HG02623 (cell line): ENCODE measurements at regions not wholly inside any gene's neighbourhood (a gene's known extent, or its start where the extent isn't known, plus 50 kb on each side); places are given as distances from the start of the nearest gene placed in this dataset.
"Not testable (repeated sequence)": the region's sequence is repeated elsewhere in the genome, so short reads cannot be mapped to it uniquely, and the experiment has no call there.

Experiments
- ATAC-seq: cut with Tn5 transposase; IDR thresholded peaks from one replicate; pipeline ENCODE4 v1.9.1; 2021; ENCODE audit warnings: moderate library complexity; ENCODE audit not compliant: unreplicated experiment

- no peak for ATAC-seq
These were observed 190.3 kb upstream of the TAB2 start for GRCh38 chr6:149127212-149127611.

GRCh38 chr6:149128489-149129145 lies 188.9 kb upstream of the TAB2 start:
- ATAC-seq: no peak

GRCh38 chr6:149129371-149130077 lies 188.0 kb upstream of the TAB2 start:
- no peak for ATAC-seq

GRCh38 chr6:149130090-149130489 lies 187.4 kb upstream of the TAB2 start:
- ATAC-seq: no peak

GRCh38 chr6:149130508-149130907 lies 187.0 kb upstream of the TAB2 start:
- ATAC-seq: no peak

GRCh38 chr6:149131891-149132290 lies 185.6 kb upstream of the TAB2 start:
- no peak for ATAC-seq

GRCh38 chr6:149132336-149132735 lies 185.2 kb upstream of the TAB2 start:
- no peak for ATAC-seq

- ATAC-seq: no peak
These were observed 183.0 kb upstream of the TAB2 start for GRCh38 chr6:149134511-149134933.

GRCh38 chr6:149135809-149136208 lies 181.7 kb upstream of the TAB2 start:
- no peak for ATAC-seq

GRCh38 chr6:149136273-149136912 lies 181.1 kb upstream of the TAB2 start:
- ATAC-seq: no peak

- no peak for ATAC-seq
These were observed 180.6 kb upstream of the TAB2 start for GRCh38 chr6:149136913-149137286.

- ATAC-seq: no peak
These were observed 179.9 kb upstream of the TAB2 start for GRCh38 chr6:149137594-149137993.

- ATAC-seq: no peak
These were observed 179.4 kb upstream of the TAB2 start for GRCh38 chr6:149138089-149138488.

GRCh38 chr6:149138699-149139294 lies 178.7 kb upstream of the TAB2 start:
- ATAC-seq: no peak

- ATAC-seq: no peak
These were observed 177.8 kb upstream of the TAB2 start for GRCh38 chr6:149139782-149140136.

- ATAC-seq: peak; percentile 62
These were observed 177.2 kb upstream of the TAB2 start for GRCh38 chr6:149140137-149140909.

GRCh38 chr6:149140910-149141290 lies 176.6 kb upstream of the TAB2 start:
- ATAC-seq: peak; percentile 64

- ATAC-seq: no peak
These were observed 174.5 kb upstream of the TAB2 start for GRCh38 chr6:149142924-149143429.

GRCh38 chr6:149145800-149146199 lies 171.7 kb upstream of the TAB2 start:
- not testable (repeated sequence) for ATAC-seq

- no peak for ATAC-seq
These were observed 170.3 kb upstream of the TAB2 start for GRCh38 chr6:149147195-149147594.
